GM12878 (cell line): ENCODE measurements at regions not wholly inside any gene's neighbourhood (a gene's known extent, or its start where the extent isn't known, plus 50 kb on each side); places are given as distances from the start of the nearest gene placed in this dataset.

ENCODE experiments used
- ATAC-seq: fragments of 200-7000 bp; cut with Tn5 transposase; 3 replicates; pipeline ENCODE4 v1.9.1; 2020; ENCODE audit warnings: mild to moderate bottlenecking, moderate library complexity
- BruUV-seq: library from RNA; stranded (reverse); fragments of 400-500 nt; replicated peaks from 2 replicates; lab custom pipeline; 2021; lab: Mats Ljungman, UMichigan
- CTCF ChIA-PET: fragments of 300-600 bp; sonication (Branson Sonifier 250); formaldehyde crosslinking; extraction: SDS; loops from one replicate; lab custom pipeline; 2021; ENCODE audit warnings: inconsistent platforms; lab: Yijun Ruan, JAX
- POLR2A ChIA-PET: fragments of 350-600 bp; formaldehyde crosslinking; extraction: SDS; loops from one replicate; lab custom pipeline; 2021; ENCODE audit warnings: inconsistent platforms; lab: Charles Lee
- RAD21 ChIA-PET: fragments of 300-600 bp; sonication (Branson Sonifier 250); formaldehyde crosslinking; loops from one replicate; lab custom pipeline; 2023; ENCODE audit warnings: antibody characterized with exemption; ENCODE audit not compliant: unreplicated experiment; lab: Charles Lee
- SMC1A ChIA-PET: fragments of 300-600 bp; sonication (Branson Sonifier 250); formaldehyde crosslinking; loops from one replicate; lab custom pipeline; 2023; ENCODE audit not compliant: unreplicated experiment, uncharacterized antibody; lab: Charles Lee
- DNase-seq: peaks from one replicate; pipeline ENCODE4 v3.0.0-alpha.2; 2011; ENCODE audit warnings: low read depth, low spot score
- FAIRE-seq: peaks from 3 replicates; lab custom pipeline; 2011; peaks lifted over from hg19 to GRCh38; lab: Jason Lieb, UNC
- H2AFZ ChIP-seq: 2 replicates; pipeline ENCODE4 v1.6.0; 2011; ENCODE audit warnings: low read depth, low read length, control low read depth; ENCODE audit not compliant: control insufficient read depth
- H3K27ac ChIP-seq: 2 replicates; pipeline ENCODE4 v1.5.1; 2011; ENCODE audit warnings: control low read depth; ENCODE audit not compliant: control insufficient read depth, insufficient read depth
- H3K27me3 ChIP-seq, 2 experiments: replicated peaks in 1 of 2; 2 replicates each; pipeline versions ENCODE4 v1.6.0 to v1.6.1; 2011; ENCODE audit warnings: low read length in 1 of 2; ENCODE audit not compliant: control insufficient read depth in 2 of 2, insufficient read depth in 2 of 2
- H3K36me3 ChIP-seq, 2 experiments: 2 replicates each; pipeline ENCODE4 v1.5.1; 2011; ENCODE audit warnings: low read length in 1 of 2; ENCODE audit not compliant: control insufficient read depth in 2 of 2, insufficient read depth in 2 of 2
- H3K4me1 ChIP-seq: 2 replicates; pipeline ENCODE4 v1.6.1; 2011; ENCODE audit warnings: mild to moderate bottlenecking, low read length, moderate library complexity, mixed read lengths; ENCODE audit not compliant: control insufficient read depth, insufficient read depth
- H3K4me2 ChIP-seq: 2 replicates; pipeline ENCODE4 v1.6.0; 2011; ENCODE audit warnings: control low read depth; ENCODE audit not compliant: control insufficient read depth, insufficient read depth
- H3K4me3 ChIP-seq: fragments of 200-600 bp; sonication (generic); 2 replicates; pipeline ENCODE4 v1.5.1; 2016
- H3K79me2 ChIP-seq: 2 replicates; pipeline ENCODE4 v1.6.0; 2011; ENCODE audit warnings: low read length; ENCODE audit not compliant: control insufficient read depth, insufficient read depth
- H3K9ac ChIP-seq: 2 replicates; pipeline ENCODE4 v1.8.0; 2011; ENCODE audit warnings: low read length, control low read depth, mixed read lengths; ENCODE audit not compliant: control insufficient read depth, insufficient read depth
- H3K9me3 ChIP-seq: replicated peaks from 3 replicates; pipeline ENCODE4 v1.5.1; 2011; ENCODE audit warnings: mild to moderate bottlenecking, low read length; ENCODE audit not compliant: control insufficient read depth, insufficient read depth
- H4K20me1 ChIP-seq: 2 replicates; pipeline ENCODE4 v1.6.0; 2011; ENCODE audit not compliant: control insufficient read depth, insufficient read depth
- BACH1 ChIP-seq: fragments of 450-650 bp; IDR thresholded peaks from 2 replicates; pipeline ENCODE4 v1.6.1; 2017; ENCODE audit warnings: mild to moderate bottlenecking, borderline replicate concordance
- CBFB ChIP-seq: IDR thresholded peaks from 2 replicates; pipeline ENCODE4 v1.6.1; 2016; ENCODE audit warnings: antibody characterized with exemption, low read depth
- SUZ12 ChIP-seq: fragments of 200-600 bp; sonication (generic); IDR thresholded peaks from one replicate; pipeline ENCODE4 v1.6.1; 2018; ENCODE audit warnings: antibody characterized with exemption, mild to moderate bottlenecking; ENCODE audit not compliant: unreplicated experiment
- WGBS: methylation state at CpG from one replicate; pipeline ENCODE4 v1.1.6; 2016; ENCODE audit warnings: low lambda C conversion rate; ENCODE audit not compliant: insufficient replicate concordance, insufficient coverage; ENCODE audit errors: missing lambda C conversion rate; 5-methylcytosine and 5-hydroxymethylcytosine counted together
- in situ Hi-C: fragments of 300-500 bp; cut with MboI; formaldehyde crosslinking; loops from 9 replicates; pipeline ENCODE4 v1.14.3; 2018; ENCODE audit warnings: mixed read lengths
- intact Hi-C: fragments of 100-400 bp; cut with micrococcal nuclease; formaldehyde crosslinking; loops from one replicate; pipeline ENCODE4 v1.14.2; 2022; ENCODE audit not compliant: unreplicated experiment
- TF ChIP-seq, protein P1 (sequence below): fragments of 450-650 bp; IDR thresholded peaks from 2 replicates; pipeline ENCODE4 v1.6.1; 2016; ENCODE audit warnings: mild to moderate bottlenecking, moderate library complexity, borderline replicate concordance

DNA sequence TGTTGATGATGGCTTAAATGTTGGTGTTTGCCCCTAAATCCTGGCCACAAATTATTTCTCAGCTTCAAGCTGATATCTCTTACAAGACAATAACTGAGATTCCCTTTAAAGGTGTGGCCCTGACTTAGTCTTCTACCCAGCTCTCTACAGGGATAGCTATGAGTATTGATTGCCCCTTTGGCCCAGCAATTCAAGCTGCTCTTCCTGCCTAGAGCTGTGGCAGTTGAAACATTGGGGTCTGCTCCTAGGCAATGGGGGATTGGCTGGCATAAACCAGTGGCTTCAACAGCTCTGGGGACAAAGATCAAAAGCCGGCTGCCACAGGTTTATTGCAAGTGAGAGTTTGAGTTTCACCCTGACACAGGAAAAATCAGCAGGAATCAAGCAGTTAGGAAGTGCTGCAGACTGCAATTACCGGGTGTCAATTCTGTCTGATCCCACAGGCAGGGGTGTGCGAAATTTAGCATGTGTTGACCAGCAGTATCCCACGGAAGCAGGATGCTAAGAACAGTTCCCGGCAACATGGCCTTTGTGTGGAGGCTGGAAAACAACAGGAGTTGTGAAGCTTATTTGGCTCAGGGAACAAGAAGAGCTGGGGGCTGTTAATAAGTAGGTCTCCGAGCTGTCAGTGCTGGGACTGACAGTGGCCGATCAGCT, 66.2 kb upstream of the IYD start:
- Histone ChIP-seq H3K79me2 (no peaks in the 10 kb centered on the region), H4K20me1 (no peaks in the 10 kb centered on the region), H3K27me3 (no peaks in the 10 kb centered on the region; a peak in 1 of 4 replicates), H3K27ac (no peak overlapping the region), H3K9me3 (no peaks in the 10 kb centered on the region; the same call in 2 of the 3 replicates), H3K9ac (no peak overlapping the region), H3K4me3 (no peak overlapping the region), H2AFZ (no peak overlapping the region), H3K4me1 (no peaks in the 10 kb centered on the region), H3K4me2 (no peak overlapping the region), H3K36me3 (no peaks in the 10 kb centered on the region)
- intact Hi-C loops: loop anchor here (2.0 kb wide), 1 partner anchor 28 kb away; no protein-coding TSS in a partner anchor
- BruUV-seq: no TSS peak
- DNase-seq: no peak
- no peak for TF ChIP-seq SUZ12
- no peak for TF ChIP-seq CBFB
- in situ Hi-C loops: no loop called here
- ChIA-PET POLR2A (no interaction called here), RAD21 (no interaction called here), CTCF (interaction anchor here (1.0 kb wide), 1 partner anchor 92 kb away, joined by 3 read pairs; no protein-coding TSS in a partner anchor), SMC1A (no interaction called here)
- WGBS: 29% methylated on average over 7 of the region's 7 CpGs
- peak; percentile 22; the same call in 1 of the 3 replicates for ATAC-seq
- FAIRE-seq: no peak

GRCh38 chr6:150303256-150303655, 65.6 kb upstream of the IYD start:
- BruUV-seq: no TSS peak

More at GRCh38 chr6:150303256-150303655, 65.6 kb upstream of the IYD start:
- intact Hi-C loops: loop anchor here (2.0 kb wide), 1 partner anchor 28 kb away; no protein-coding TSS in a partner anchor
- no peak for DNase-seq
- RAD21 ChIA-PET: no interaction called here
- no peak overlapping the region for H3K27ac ChIP-seq
- CTCF ChIA-PET: interaction anchor here (1.0 kb wide), 1 partner anchor 91 kb away, joined by 3 read pairs; no protein-coding TSS in a partner anchor
- ATAC-seq: no peak
- H4K20me1 ChIP-seq: no peaks in the 10 kb centered on the region
- no peak overlapping the region for H3K9ac ChIP-seq
- H3K27me3 ChIP-seq: no peaks in the 10 kb centered on the region; a peak in 1 of 4 replicates
- H2AFZ ChIP-seq: no peak overlapping the region
- no peaks in the 10 kb centered on the region for H3K79me2 ChIP-seq
- H3K4me2 ChIP-seq: no peak overlapping the region
- in situ Hi-C loops: no loop called here
- POLR2A ChIA-PET: no interaction called here
- WGBS: 45% methylated on average over 2 of the region's 2 CpGs
- FAIRE-seq: no peak
- TF ChIP-seq, protein P1, sequence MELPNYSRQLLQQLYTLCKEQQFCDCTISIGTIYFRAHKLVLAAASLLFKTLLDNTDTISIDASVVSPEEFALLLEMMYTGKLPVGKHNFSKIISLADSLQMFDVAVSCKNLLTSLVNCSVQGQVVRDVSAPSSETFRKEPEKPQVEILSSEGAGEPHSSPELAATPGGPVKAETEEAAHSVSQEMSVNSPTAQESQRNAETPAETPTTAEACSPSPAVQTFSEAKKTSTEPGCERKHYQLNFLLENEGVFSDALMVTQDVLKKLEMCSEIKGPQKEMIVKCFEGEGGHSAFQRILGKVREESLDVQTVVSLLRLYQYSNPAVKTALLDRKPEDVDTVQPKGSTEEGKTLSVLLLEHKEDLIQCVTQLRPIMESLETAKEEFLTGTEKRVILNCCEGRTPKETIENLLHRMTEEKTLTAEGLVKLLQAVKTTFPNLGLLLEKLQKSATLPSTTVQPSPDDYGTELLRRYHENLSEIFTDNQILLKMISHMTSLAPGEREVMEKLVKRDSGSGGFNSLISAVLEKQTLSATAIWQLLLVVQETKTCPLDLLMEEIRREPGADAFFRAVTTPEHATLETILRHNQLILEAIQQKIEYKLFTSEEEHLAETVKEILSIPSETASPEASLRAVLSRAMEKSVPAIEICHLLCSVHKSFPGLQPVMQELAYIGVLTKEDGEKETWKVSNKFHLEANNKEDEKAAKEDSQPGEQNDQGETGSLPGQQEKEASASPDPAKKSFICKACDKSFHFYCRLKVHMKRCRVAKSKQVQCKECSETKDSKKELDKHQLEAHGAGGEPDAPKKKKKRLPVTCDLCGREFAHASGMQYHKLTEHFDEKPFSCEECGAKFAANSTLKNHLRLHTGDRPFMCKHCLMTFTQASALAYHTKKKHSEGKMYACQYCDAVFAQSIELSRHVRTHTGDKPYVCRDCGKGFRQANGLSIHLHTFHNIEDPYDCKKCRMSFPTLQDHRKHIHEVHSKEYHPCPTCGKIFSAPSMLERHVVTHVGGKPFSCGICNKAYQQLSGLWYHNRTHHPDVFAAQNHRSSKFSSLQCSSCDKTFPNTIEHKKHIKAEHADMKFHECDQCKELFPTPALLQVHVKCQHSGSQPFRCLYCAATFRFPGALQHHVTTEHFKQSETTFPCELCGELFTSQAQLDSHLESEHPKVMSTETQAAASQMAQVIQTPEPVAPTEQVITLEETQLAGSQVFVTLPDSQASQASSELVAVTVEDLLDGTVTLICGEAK: peak; percentile 55; the same call in 1 of the 2 replicates
- no peak for TF ChIP-seq BACH1
- H3K36me3 ChIP-seq: no peaks in the 10 kb centered on the region
- H3K4me3 ChIP-seq: no peak overlapping the region
- SMC1A ChIA-PET: no interaction called here
- H3K4me1 ChIP-seq: no peaks in the 10 kb centered on the region
- H3K9me3 ChIP-seq: no peaks in the 10 kb centered on the region
